ENCODE measurements at regions not wholly inside any gene's neighbourhood (a gene's known extent, or its start where the extent isn't known, plus 50 kb on each side); places are given as distances from the start of the nearest gene placed in this dataset.
A peak's percentile ranks its signal among the peaks of the same experiment; 100 is the strongest.

GRCh38 chr18:51437280-51438271 is 240.1 kb upstream of the MEX3C start:
- no peak overlapping the region for H3K27ac ChIP-seq (ENCODE audit: low read depth, low read length)
- FAIRE-seq (no peak), DNase-seq (ENCODE audit: low read depth in 1 of 2, low spot score in 2 of 2) (no peak)
- H3K4me1 ChIP-seq (replicated peaks in 1 of 4; ENCODE audit: control insufficient read depth in 3 of 4, insufficient read depth in 4 of 4, low read length in 3 of 4): no peaks in the 10 kb centered on the region
- H3K56ac ChIP-seq (replicated peaks; ENCODE audit: insufficient read length, low read depth, low read length): no peak overlapping the region
- no peak overlapping the region for H2BK20ac ChIP-seq (ENCODE audit: low read length)
- no peak overlapping the region for H2BK120ac ChIP-seq (replicated peaks; ENCODE audit: low read depth, low read length)
- no peak overlapping the region for H2BK5ac ChIP-seq (ENCODE audit: low read depth, low read length)
- H2BK15ac ChIP-seq (ENCODE audit: low read length): no peak overlapping the region; the same call in 1 of the 2 replicates
- POLR2A ChIA-PET (ENCODE audit: partially characterized antibody): no interaction called here
- 86% methylated on average over 13 of the region's 13 CpGs; no CpG with 5 or more reads in 1 of the 2 experiments for WGBS, 2 experiments (ENCODE audit: extremely low coverage in 1 of 2, insufficient coverage in 1 of 2, insufficient read length in 1 of 2, insufficient replicate concordance in 2 of 2, low coverage in 1 of 2, low lambda C conversion rate in 2 of 2, missing lambda C conversion rate in 1 of 2)
- H3K14ac ChIP-seq (ENCODE audit: insufficient read length): no peak overlapping the region
- no peak overlapping the region for H3K4me3 ChIP-seq (ENCODE audit: extremely low read depth in 1 of 4, insufficient read depth in 2 of 4, low read depth in 3 of 4, low read length in 4 of 4)
- H4K91ac ChIP-seq (replicated peaks; ENCODE audit: insufficient read length, low read length): no peak overlapping the region
- H4K20me1 ChIP-seq (replicated peaks in 1 of 2; ENCODE audit: control insufficient read depth in 1 of 2, insufficient read depth in 2 of 2, low read length in 2 of 2): no peaks in the 10 kb centered on the region
- no peaks in the 10 kb centered on the region for H3K79me1 ChIP-seq (ENCODE audit: low read depth, low read length)
- H3K23ac ChIP-seq (ENCODE audit: insufficient read length): no peak overlapping the region
- no peak overlapping the region for H2AK5ac ChIP-seq (ENCODE audit: low read depth, low read length)
- H4K5ac ChIP-seq (ENCODE audit: insufficient read length, low read depth, low read length): no peak overlapping the region
- H2BK12ac ChIP-seq (ENCODE audit: low read depth, low read length): no peak overlapping the region
- peak overlapping the region; percentile 51; the same call in 1 of the 2 replicates for H2AFZ ChIP-seq (ENCODE audit: low read length)
- H4K8ac ChIP-seq (ENCODE audit: extremely low read depth, insufficient read depth, low read length): no peak overlapping the region
- no peaks in the 10 kb centered on the region for H3K27me3 ChIP-seq (replicated peaks in 1 of 4; ENCODE audit: control insufficient read depth in 3 of 4, extremely low read depth in 1 of 4, insufficient read depth in 3 of 4, low read length in 3 of 4)
- H3K36me3 ChIP-seq (ENCODE audit: control insufficient read depth in 2 of 4, insufficient read depth in 4 of 4, low read length in 3 of 4): no peaks in the 10 kb centered on the region
- no peaks in the 10 kb centered on the region for H3K23me2 ChIP-seq (ENCODE audit: low read depth, low read length)
- no peaks in the 10 kb centered on the region for H3K9me3 ChIP-seq (ENCODE audit: insufficient read depth in 2 of 2, low read depth in 1 of 2, low read length in 1 of 2)
- CTCF ChIA-PET (ENCODE audit: partially characterized antibody): interaction anchor here (1.1 kb wide), 1 partner anchor 54 kb away, joined by 3 read pairs; no protein-coding TSS in a partner anchor
- no peaks in the 10 kb centered on the region for H3K79me2 ChIP-seq (ENCODE audit: control insufficient read depth in 1 of 2, insufficient read depth in 2 of 2, low read length in 2 of 2)
- peak overlapping the region; percentile 24; the same call in 1 of the 2 replicates for H3K18ac ChIP-seq (ENCODE audit: extremely low read depth, low read length)
- H3K4ac ChIP-seq (replicated peaks; ENCODE audit: insufficient read length, low read depth, low read length): no peak overlapping the region
- no peak overlapping the region for H3K9ac ChIP-seq (replicated peaks in 1 of 4; ENCODE audit: extremely low read depth in 1 of 4, low read depth in 3 of 4, low read length in 3 of 4)
- no peak overlapping the region for H3K4me2 ChIP-seq (ENCODE audit: insufficient read depth in 1 of 2, low read depth in 2 of 2, low read length in 2 of 2)
- TF ChIP-seq SIN3A (conservative IDR thresholded peaks at IDR 0.05 in 1 of 2, IDR thresholded peaks at IDR 0.05 in 1 of 2; ENCODE audit: low read depth in 1 of 2, low read length in 2 of 2): no peak
- no peak for TF ChIP-seq E2F6 (IDR thresholded peaks at IDR 0.05)
- no peak for TF ChIP-seq HDAC6 (IDR thresholded peaks at IDR 0.05; ENCODE audit: low read depth, low read length)
- TF ChIP-seq RFX5 (IDR thresholded peaks at IDR 0.05; ENCODE audit: borderline replicate concordance, low read depth, low read length): no peak
- no peak for TF ChIP-seq SAP30 (IDR thresholded peaks at IDR 0.05; ENCODE audit: insufficient read depth, insufficient replicate concordance, low read length)
- TF ChIP-seq CHD2 (IDR thresholded peaks at IDR 0.05; ENCODE audit: low read length): no peak
- TF ChIP-seq SP1 (IDR thresholded peaks at IDR 0.05; ENCODE audit: low read depth, low read length): no peak
- no peak for TF ChIP-seq SUZ12 (IDR thresholded peaks at IDR 0.05; ENCODE audit: low read length)
